ENCODE measurements at regions not wholly inside any gene's neighbourhood (a gene's known extent, or its start where the extent isn't known, plus 50 kb on each side); places are given as distances from the start of the nearest gene placed in this dataset.
"Not testable (repeated sequence)": the region's sequence is repeated elsewhere in the genome, so short reads cannot be mapped to it uniquely, and the experiment has no call there.

- no peak for FAIRE-seq
Observed at GRCh38 chr4:31391976-31392375, 671.8 kb downstream of the PCDH7 start.

GRCh38 chr4:31392923-31393322 is 672.8 kb downstream of the PCDH7 start:
- no peak for FAIRE-seq

- FAIRE-seq, result no peak
Observed at GRCh38 chr4:31408121-31408520, 688.0 kb downstream of the PCDH7 start.

- no peak for FAIRE-seq
Observed at GRCh38 chr4:31411565-31411964, 691.4 kb downstream of the PCDH7 start.

- no peak for FAIRE-seq
Observed at GRCh38 chr4:31415629-31416028, 695.5 kb downstream of the PCDH7 start.

- FAIRE-seq, result no peak
Observed at GRCh38 chr4:31416498-31416897, 696.3 kb downstream of the PCDH7 start.

- FAIRE-seq, result no peak
Observed at GRCh38 chr4:31417040-31417439, 696.9 kb downstream of the PCDH7 start.

- no peak for FAIRE-seq
Observed at GRCh38 chr4:31422006-31422405, 701.8 kb downstream of the PCDH7 start.

- FAIRE-seq, result no peak
Observed at GRCh38 chr4:31427691-31428090, 707.5 kb downstream of the PCDH7 start.

GRCh38 chr4:31442236-31442635 is 722.1 kb downstream of the PCDH7 start:
- no peak for FAIRE-seq

- FAIRE-seq, result no peak
Observed at GRCh38 chr4:31445526-31445925, 725.4 kb downstream of the PCDH7 start.

GRCh38 chr4:31455612-31456011 is 735.4 kb downstream of the PCDH7 start:
- no peak for FAIRE-seq

GRCh38 chr4:31458813-31459212 is 738.6 kb downstream of the PCDH7 start:
- no peak for FAIRE-seq

- no peak for FAIRE-seq
Observed at GRCh38 chr4:31461421-31461820, 741.3 kb downstream of the PCDH7 start.

GRCh38 chr4:31467781-31468180 is 747.6 kb downstream of the PCDH7 start:
- no peak for FAIRE-seq

GRCh38 chr4:31474221-31474620 is 754.1 kb downstream of the PCDH7 start:
- FAIRE-seq, result no peak

GRCh38 chr4:31482691-31483090 is 762.5 kb downstream of the PCDH7 start:
- no peak for FAIRE-seq

- FAIRE-seq, result not testable (repeated sequence)
Observed at GRCh38 chr4:31499216-31499615, 779.0 kb downstream of the PCDH7 start.

- FAIRE-seq, result no peak
Observed at GRCh38 chr4:31516520-31516919, 796.4 kb downstream of the PCDH7 start.

GRCh38 chr4:31518796-31519250 is 798.7 kb downstream of the PCDH7 start:
- no peak for FAIRE-seq

GRCh38 chr4:31530555-31530954 is 810.4 kb downstream of the PCDH7 start:
- no peak for FAIRE-seq

- no peak for FAIRE-seq
Observed at GRCh38 chr4:31538877-31539276, 818.7 kb downstream of the PCDH7 start.

- no peak for FAIRE-seq
Observed at GRCh38 chr4:31539284-31540069, 819.3 kb downstream of the PCDH7 start.

- FAIRE-seq, result no peak
Observed at GRCh38 chr4:31545330-31545729, 825.2 kb downstream of the PCDH7 start.

- no peak for FAIRE-seq
Observed at GRCh38 chr4:31545755-31546154, 825.6 kb downstream of the PCDH7 start.
